Stimulated activated CD4-positive, alpha-beta T cell treated with anti-CD3 and anti-CD28 coated beads, Interleukin-12 subunit alpha, Interleukin-12 subunit beta, amount 100 ng/mL, for 4 hours (primary cell): ENCODE measurements at regions not wholly inside any gene's neighbourhood (a gene's known extent, or its start where the extent isn't known, plus 50 kb on each side); places are given as distances from the start of the nearest gene placed in this dataset.
"Not testable (repeated sequence)": the region's sequence is repeated elsewhere in the genome, so short reads cannot be mapped to it uniquely, and the experiment has no call there.

Source experiments
- DNase-seq: peaks from one replicate; pipeline ENCODE4 v3.0.0-alpha.2; 2020

GRCh38 chr6:120473804-120474203, 860.5 kb downstream of the TBC1D32 start:
- no peak for DNase-seq

GRCh38 chr6:120468486-120468885, 865.8 kb downstream of the TBC1D32 start:
- no peak for DNase-seq

- no peak for DNase-seq
Observed at GRCh38 chr6:120451508-120451907, 882.8 kb downstream of the TBC1D32 start.

- DNase-seq, result no peak
Observed at GRCh38 chr6:120447605-120448004, 886.7 kb downstream of the TBC1D32 start.

- not testable (repeated sequence) for DNase-seq
Observed at GRCh38 chr6:120432840-120433239, 901.4 kb downstream of the TBC1D32 start.

- no peak for DNase-seq
Observed at GRCh38 chr6:120431841-120432240, 902.4 kb downstream of the TBC1D32 start.

- DNase-seq, result no peak
Observed at GRCh38 chr6:120411394-120411793, 922.9 kb downstream of the TBC1D32 start.

- DNase-seq, result no peak
Observed at GRCh38 chr6:120410586-120410985, 923.7 kb downstream of the TBC1D32 start.

GRCh38 chr6:120407696-120408095, 926.6 kb downstream of the TBC1D32 start:
- no peak for DNase-seq

- no peak for DNase-seq
Observed at GRCh38 chr6:120405947-120406346, 928.3 kb downstream of the TBC1D32 start.

GRCh38 chr6:120395784-120396183, 938.5 kb downstream of the TBC1D32 start:
- no peak for DNase-seq

- no peak for DNase-seq
Observed at GRCh38 chr6:120395330-120395729, 939.0 kb downstream of the TBC1D32 start.

- no peak for DNase-seq
Observed at GRCh38 chr6:120392941-120393340, 941.3 kb downstream of the TBC1D32 start.

GRCh38 chr6:120384671-120385070, 949.6 kb downstream of the TBC1D32 start:
- no peak for DNase-seq

GRCh38 chr6:120383681-120384080, 950.6 kb downstream of the TBC1D32 start:
- DNase-seq, result no peak

- DNase-seq, result no peak
Observed at GRCh38 chr6:120378582-120379220, 955.6 kb downstream of the TBC1D32 start.

GRCh38 chr6:120373185-120373584, 961.1 kb downstream of the TBC1D32 start:
- no peak for DNase-seq

- no peak for DNase-seq
Observed at GRCh38 chr6:120363429-120363828, 970.9 kb downstream of the TBC1D32 start.

GRCh38 chr6:120358535-120358934, 975.7 kb downstream of the TBC1D32 start:
- DNase-seq, result not testable (repeated sequence)

- no peak for DNase-seq
Observed at GRCh38 chr6:120357447-120357846, 976.8 kb downstream of the TBC1D32 start.

- DNase-seq, result no peak
Observed at GRCh38 chr6:120355822-120356221, 978.5 kb downstream of the TBC1D32 start.

- no peak for DNase-seq
Observed at GRCh38 chr6:120354452-120355098, 979.7 kb downstream of the TBC1D32 start.

- no peak for DNase-seq
Observed at GRCh38 chr6:120352491-120352890, 981.8 kb downstream of the TBC1D32 start.

- DNase-seq, result no peak
Observed at GRCh38 chr6:120348926-120349325, 985.4 kb downstream of the TBC1D32 start.

- no peak for DNase-seq
Observed at GRCh38 chr6:120328521-120328920, 979.0 kb upstream of the MAN1A1 start.
